ENCODE measurements at regions not wholly inside any gene's neighbourhood (a gene's known extent, or its start where the extent isn't known, plus 50 kb on each side); places are given as distances from the start of the nearest gene placed in this dataset.

DNA sequence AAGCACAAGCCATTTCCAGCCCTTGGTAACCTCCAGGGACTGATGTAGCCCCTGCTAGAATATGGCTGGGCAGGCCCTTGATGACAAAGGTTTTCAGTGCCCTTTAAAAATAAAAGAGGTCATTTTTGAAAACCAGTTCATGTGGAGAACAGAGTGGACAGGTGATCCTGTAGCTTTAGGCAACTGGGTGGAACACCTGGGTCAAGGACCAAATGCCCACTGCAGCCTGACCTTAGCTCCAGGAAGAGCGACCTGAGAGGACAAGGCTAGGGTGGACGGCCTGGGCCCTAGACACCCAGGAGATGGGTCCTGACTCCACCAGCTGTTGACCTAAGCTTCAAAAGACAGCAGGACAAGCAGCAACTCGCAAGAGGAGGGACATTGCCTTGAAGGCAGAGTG lies 116.6 kb downstream of the LIPG start:
- no peak overlapping the region for H3K27ac ChIP-seq (ENCODE audit: low read length)
- no peaks in the 10 kb centered on the region for H3K4me1 Mint-ChIP-seq
- no peaks in the 10 kb centered on the region for H3K36me3 ChIP-seq (ENCODE audit: control insufficient read depth in 2 of 2, extremely low read depth in 1 of 2, insufficient read depth in 1 of 2, low read length in 1 of 2)
- no peak overlapping the region for H3K4me3 Mint-ChIP-seq
- WGBS (ENCODE audit: insufficient coverage) = 83% methylated on average over 2 of the region's 3 CpGs
- peaks cover 0 to 1% of the 10 kb centered on the region in 2 experiments for H3K27me3 ChIP-seq (replicated peaks in 1 of 2; ENCODE audit: control insufficient read depth in 2 of 2, extremely low read depth in 1 of 2, insufficient read depth in 2 of 2, low read length in 1 of 2)
- H3K9me3 ChIP-seq = no peaks in the 10 kb centered on the region
- no peaks in the 10 kb centered on the region for H3K4me1 ChIP-seq (ENCODE audit: control insufficient read depth in 1 of 2, extremely low read depth in 1 of 2, insufficient read depth in 2 of 2, low read length in 2 of 2)
- H3K9me3 Mint-ChIP-seq = no peaks in the 10 kb centered on the region
- no peaks in the 10 kb centered on the region for H3K36me3 Mint-ChIP-seq
- ChIA-PET POLR2A (no interaction called here), CTCF (no interaction called here)
- H3K27ac Mint-ChIP-seq = no peak overlapping the region
- ATAC-seq (replicated peaks in 1 of 4) (no peak), DNase-seq (no peak)
- H3K27me3 Mint-ChIP-seq = peaks cover 2 to 18% of the 10 kb centered on the region in 2 donors
- no peak overlapping the region for H3K4me3 ChIP-seq (ENCODE audit: control insufficient read depth in 1 of 2, extremely low read depth in 1 of 2, low read length in 1 of 2)

DNA sequence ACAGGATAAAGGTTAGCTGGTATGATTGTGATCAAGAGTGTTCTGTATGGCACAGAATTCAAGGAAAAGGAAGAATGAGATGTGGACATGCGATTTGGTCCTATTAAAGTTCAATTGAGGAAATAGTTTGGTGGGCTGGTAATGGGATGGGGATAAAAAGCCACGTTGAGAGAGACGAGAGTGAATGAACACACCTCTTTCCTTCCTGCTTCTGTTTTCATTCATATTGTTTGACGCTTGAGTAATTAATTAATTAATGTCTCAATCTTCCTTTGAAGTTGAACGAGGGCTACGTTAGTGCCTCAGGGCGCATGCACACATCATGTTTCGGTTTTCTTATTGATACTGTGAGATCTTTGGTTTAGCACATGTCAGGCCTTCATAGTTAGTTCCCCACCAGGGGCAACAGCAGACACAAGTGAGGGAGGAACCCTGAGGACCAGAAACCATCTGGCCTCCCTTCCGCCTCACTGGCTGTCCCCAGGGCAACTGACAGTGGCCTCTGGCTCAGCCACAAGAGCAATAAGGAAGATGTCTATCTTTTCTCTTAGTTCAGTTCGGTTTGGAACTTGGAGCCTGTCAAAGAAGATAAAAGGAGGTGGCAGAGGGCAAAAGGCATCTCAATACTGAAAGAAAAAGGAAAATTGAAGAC lies 116.0 kb downstream of the LIPG start:
- H3K36me3 ChIP-seq (ENCODE audit: control insufficient read depth in 2 of 2, extremely low read depth in 1 of 2, insufficient read depth in 1 of 2, low read length in 1 of 2) = no peaks in the 10 kb centered on the region
- no peak overlapping the region for H3K4me3 ChIP-seq (ENCODE audit: control insufficient read depth in 1 of 2, extremely low read depth in 1 of 2, low read length in 1 of 2)
- Mint-ChIP-seq H3K9me3 (no peaks in the 10 kb centered on the region), H3K27me3 (peaks cover 2 to 18% of the 10 kb centered on the region in 2 donors), H3K27ac (no peak overlapping the region), H3K36me3 (no peaks in the 10 kb centered on the region), H3K4me3 (no peak overlapping the region), H3K4me1 (no peaks in the 10 kb centered on the region)
- ChIA-PET CTCF (no interaction called here), POLR2A (no interaction called here)
- H3K27ac ChIP-seq (ENCODE audit: low read length) = no peak overlapping the region
- H3K4me1 ChIP-seq (ENCODE audit: control insufficient read depth in 1 of 2, extremely low read depth in 1 of 2, insufficient read depth in 2 of 2, low read length in 2 of 2) = no peaks in the 10 kb centered on the region
- no peaks in the 10 kb centered on the region for H3K9me3 ChIP-seq
- ATAC-seq (replicated peaks in 1 of 4) (no peak), DNase-seq (no peak)
- peaks cover 0 to 5% of the 10 kb centered on the region in 2 experiments for H3K27me3 ChIP-seq (replicated peaks in 1 of 2; ENCODE audit: control insufficient read depth in 2 of 2, extremely low read depth in 1 of 2, insufficient read depth in 2 of 2, low read length in 1 of 2)
- WGBS (ENCODE audit: insufficient coverage) = 80% methylated on average over 5 of the region's 10 CpGs

DNA sequence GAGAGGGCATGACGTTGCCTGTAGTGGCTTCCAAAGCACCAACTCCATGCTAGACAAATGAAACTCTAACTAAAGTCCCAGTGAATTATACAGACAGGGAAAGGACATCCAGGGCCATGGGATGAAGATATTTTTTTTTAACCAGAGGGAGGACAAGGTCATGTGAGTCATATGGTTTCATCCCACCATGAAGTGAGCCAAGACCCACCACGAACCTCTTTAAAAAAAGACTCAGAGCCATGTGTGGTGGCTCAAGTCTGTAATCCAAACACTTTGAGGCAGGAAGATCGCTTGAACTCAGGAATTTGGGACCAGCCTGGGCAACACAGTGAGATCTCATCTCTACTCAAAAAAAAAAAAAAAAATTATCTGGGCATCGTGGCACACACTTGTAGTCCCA lies 115.2 kb downstream of the LIPG start:
- Histone ChIP-seq H3K4me3 (ENCODE audit: control insufficient read depth in 1 of 2, extremely low read depth in 1 of 2, low read length in 1 of 2) (no peak overlapping the region), H3K27me3 (replicated peaks in 1 of 2; ENCODE audit: control insufficient read depth in 2 of 2, extremely low read depth in 1 of 2, insufficient read depth in 2 of 2, low read length in 1 of 2) (peaks cover 0 to 5% of the 10 kb centered on the region in 2 experiments), H3K36me3 (ENCODE audit: control insufficient read depth in 2 of 2, extremely low read depth in 1 of 2, insufficient read depth in 1 of 2, low read length in 1 of 2) (no peaks in the 10 kb centered on the region), H3K27ac (ENCODE audit: low read length) (no peak overlapping the region), H3K9me3 (no peaks in the 10 kb centered on the region), H3K4me1 (ENCODE audit: control insufficient read depth in 1 of 2, extremely low read depth in 1 of 2, insufficient read depth in 2 of 2, low read length in 2 of 2) (no peaks in the 10 kb centered on the region)
- no peaks in the 10 kb centered on the region for H3K36me3 Mint-ChIP-seq
- peaks cover 4 to 25% of the 10 kb centered on the region in 2 donors for H3K27me3 Mint-ChIP-seq
- H3K9me3 Mint-ChIP-seq = no peaks in the 10 kb centered on the region
- H3K4me1 Mint-ChIP-seq = no peaks in the 10 kb centered on the region
- ATAC-seq (replicated peaks in 1 of 4) (no peak), DNase-seq (no peak)
- H3K27ac Mint-ChIP-seq = no peak overlapping the region
- ChIA-PET POLR2A (no interaction called here), CTCF (no interaction called here)
- 93% methylated on average over 3 of the region's 4 CpGs for WGBS (ENCODE audit: insufficient coverage)
- no peak overlapping the region for H3K4me3 Mint-ChIP-seq

DNA sequence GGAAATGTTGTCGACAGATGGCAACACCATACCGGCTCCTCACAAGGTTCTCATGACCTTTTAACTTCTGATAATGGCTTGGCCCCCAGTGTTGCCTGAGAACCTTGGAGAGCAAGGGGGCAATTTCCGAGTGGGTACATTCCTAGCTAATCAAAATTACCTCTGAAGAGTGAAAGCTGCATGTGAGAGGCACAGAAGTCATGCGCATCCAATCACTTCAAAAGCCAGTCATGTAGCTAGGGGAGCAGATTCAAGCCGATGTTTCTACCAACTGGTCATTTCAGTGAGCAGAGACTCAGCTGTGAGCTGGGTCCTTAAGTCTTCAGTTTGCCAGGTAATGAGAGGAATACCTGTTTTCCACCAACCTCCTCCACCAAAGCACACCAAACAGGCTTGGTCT lies 111.4 kb downstream of the LIPG start:
- WGBS (ENCODE audit: insufficient coverage) = 100% methylated on average over 1 of the region's 5 CpGs
- H3K27ac Mint-ChIP-seq = no peak overlapping the region
- ChIA-PET CTCF (no interaction called here), POLR2A (no interaction called here)
- Histone ChIP-seq H3K27ac (ENCODE audit: low read length) (no peak overlapping the region), H3K27me3 (replicated peaks in 1 of 2; ENCODE audit: control insufficient read depth in 2 of 2, extremely low read depth in 1 of 2, insufficient read depth in 2 of 2, low read length in 1 of 2) (peaks cover 0 to 12% of the 10 kb centered on the region in 2 experiments), H3K9me3 (no peaks in the 10 kb centered on the region), H3K4me1 (ENCODE audit: control insufficient read depth in 1 of 2, extremely low read depth in 1 of 2, insufficient read depth in 2 of 2, low read length in 2 of 2) (no peaks in the 10 kb centered on the region), H3K36me3 (ENCODE audit: control insufficient read depth in 2 of 2, extremely low read depth in 1 of 2, insufficient read depth in 1 of 2, low read length in 1 of 2) (no peaks in the 10 kb centered on the region), H3K4me3 (ENCODE audit: control insufficient read depth in 1 of 2, extremely low read depth in 1 of 2, low read length in 1 of 2) (no peak overlapping the region)
- no peaks in the 10 kb centered on the region for H3K9me3 Mint-ChIP-seq
- ATAC-seq (replicated peaks in 1 of 4) (no peak), DNase-seq (no peak)
- no peaks in the 10 kb centered on the region for H3K4me1 Mint-ChIP-seq
- H3K36me3 Mint-ChIP-seq = no peaks in the 10 kb centered on the region
- peaks cover 18 to 46% of the 10 kb centered on the region in 2 donors for H3K27me3 Mint-ChIP-seq
- H3K4me3 Mint-ChIP-seq = no peak overlapping the region

DNA sequence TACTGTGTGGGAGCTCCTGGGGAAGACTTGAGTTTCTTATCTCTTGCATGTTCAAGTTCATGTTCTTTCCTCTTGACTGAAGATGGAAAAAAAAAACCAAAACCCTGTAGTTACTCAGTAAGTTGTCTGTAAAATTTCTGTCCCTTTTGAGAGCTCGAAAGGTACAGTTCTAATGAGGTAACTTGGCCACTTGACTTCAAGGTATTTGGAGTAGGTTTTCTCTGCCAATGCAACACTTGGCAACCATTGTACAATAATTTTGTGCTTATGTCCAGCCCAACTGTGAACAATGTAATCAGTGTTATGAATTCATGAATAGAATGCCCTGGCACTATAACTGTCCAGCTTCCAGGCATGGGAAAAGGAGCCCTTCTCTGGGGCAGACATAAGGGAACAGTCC lies 111.0 kb downstream of the LIPG start:
- no peaks in the 10 kb centered on the region for H3K9me3 Mint-ChIP-seq

DNA sequence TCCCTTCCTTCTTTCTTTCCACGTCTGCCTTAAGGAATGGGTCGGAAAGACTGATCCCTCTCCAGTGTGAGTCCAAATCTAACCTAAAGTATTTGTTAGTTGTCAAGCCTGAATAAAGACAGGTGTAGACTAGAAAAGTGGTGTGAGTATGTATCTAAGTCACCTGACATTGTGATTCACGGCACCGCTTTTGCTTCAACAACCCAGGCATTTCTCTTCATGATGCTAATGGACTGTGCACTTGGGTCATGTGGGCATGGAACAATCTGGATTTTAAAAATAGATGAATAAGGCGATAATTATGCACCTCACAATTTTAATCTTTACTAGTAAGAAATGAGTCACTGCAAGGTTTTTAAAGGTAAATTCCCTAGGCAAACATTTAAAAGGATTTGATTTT lies 107.5 kb downstream of the LIPG start:
- Mint-ChIP-seq H3K9me3 (no peaks in the 10 kb centered on the region), H3K4me1 (no peaks in the 10 kb centered on the region), H3K27me3 (peaks cover 27 to 55% of the 10 kb centered on the region in 2 donors), H3K4me3 (no peak overlapping the region), H3K36me3 (no peaks in the 10 kb centered on the region), H3K27ac (no peak overlapping the region)
- no peak overlapping the region for H3K27ac ChIP-seq (ENCODE audit: low read length)
- no peaks in the 10 kb centered on the region for H3K9me3 ChIP-seq
- DNase-seq (no peak), ATAC-seq (replicated peaks in 1 of 4) (no peak)
- no peaks in the 10 kb centered on the region for H3K36me3 ChIP-seq (ENCODE audit: control insufficient read depth in 2 of 2, extremely low read depth in 1 of 2, insufficient read depth in 1 of 2, low read length in 1 of 2)
- H3K4me3 ChIP-seq (ENCODE audit: control insufficient read depth in 1 of 2, extremely low read depth in 1 of 2, low read length in 1 of 2) = no peak overlapping the region
- ChIA-PET POLR2A (no interaction called here), CTCF (interaction anchor here in 1 of 2 donors (0.6 kb wide), 1 partner anchor 169 kb away, joined by 3 read pairs; no protein-coding TSS in a partner anchor)
- WGBS (ENCODE audit: insufficient coverage) = 100% methylated on average over 2 of the region's 5 CpGs
- no peaks in the 10 kb centered on the region for H3K4me1 ChIP-seq (ENCODE audit: control insufficient read depth in 1 of 2, extremely low read depth in 1 of 2, insufficient read depth in 2 of 2, low read length in 2 of 2)
- H3K27me3 ChIP-seq (replicated peaks in 1 of 2; ENCODE audit: control insufficient read depth in 2 of 2, extremely low read depth in 1 of 2, insufficient read depth in 2 of 2, low read length in 1 of 2) = peaks cover 2 to 16% of the 10 kb centered on the region in 2 experiments

More for the DNA sequence above, 111.0 kb downstream of the LIPG start:
- Histone ChIP-seq H3K4me3 (ENCODE audit: control insufficient read depth in 1 of 2, extremely low read depth in 1 of 2, low read length in 1 of 2) (no peak overlapping the region), H3K4me1 (ENCODE audit: control insufficient read depth in 1 of 2, extremely low read depth in 1 of 2, insufficient read depth in 2 of 2, low read length in 2 of 2) (no peaks in the 10 kb centered on the region), H3K27ac (ENCODE audit: low read length) (no peak overlapping the region), H3K27me3 (replicated peaks in 1 of 2; ENCODE audit: control insufficient read depth in 2 of 2, extremely low read depth in 1 of 2, insufficient read depth in 2 of 2, low read length in 1 of 2) (peaks cover 0 to 12% of the 10 kb centered on the region in 2 experiments), H3K36me3 (ENCODE audit: control insufficient read depth in 2 of 2, extremely low read depth in 1 of 2, insufficient read depth in 1 of 2, low read length in 1 of 2) (no peaks in the 10 kb centered on the region), H3K9me3 (no peaks in the 10 kb centered on the region)
- ChIA-PET POLR2A (no interaction called here), CTCF (no interaction called here)
- Mint-ChIP-seq H3K4me3 (no peak overlapping the region), H3K36me3 (no peaks in the 10 kb centered on the region), H3K27me3 (peaks cover 18 to 48% of the 10 kb centered on the region in 2 donors), H3K4me1 (no peaks in the 10 kb centered on the region), H3K27ac (no peak overlapping the region)
- WGBS (ENCODE audit: insufficient coverage) = no CpG with 5 or more reads among the region's 1 CpG
- DNase-seq = no peak
- no peak for ATAC-seq (replicated peaks in 1 of 4)
